IgD-negative memory B cell (primary cell): ENCODE measurements at regions not wholly inside any gene's neighbourhood (a gene's known extent, or its start where the extent isn't known, plus 50 kb on each side); places are given as distances from the start of the nearest gene placed in this dataset.

Experiments
- H3K27ac Mint-ChIP-seq, 3 donors: one replicate each; pipeline ENCODE4 v1.8.0; 2020 to 2022; ENCODE audit warnings: mild to moderate bottlenecking in 3 of 3, mixed read lengths in 3 of 3, moderate library complexity in 1 of 3
- H3K27me3 Mint-ChIP-seq: one replicate; pipeline ENCODE4 v1.8.0; 2021; ENCODE audit warnings: mixed read lengths
- H3K36me3 Mint-ChIP-seq: one replicate; pipeline ENCODE4 v1.8.0; 2020; ENCODE audit warnings: mild to moderate bottlenecking, mixed read lengths
- H3K4me1 Mint-ChIP-seq, 3 donors: one replicate each; pipeline ENCODE4 v1.8.0; 2020 to 2022; ENCODE audit warnings: mixed read lengths in 3 of 3, mild to moderate bottlenecking in 1 of 3
- H3K4me3 Mint-ChIP-seq, 4 donors: one replicate each; pipeline ENCODE4 v1.8.0; 2020 to 2022; ENCODE audit warnings: mild to moderate bottlenecking in 4 of 4, mixed read lengths in 4 of 4, moderate library complexity in 3 of 4
- H3K9me3 Mint-ChIP-seq, 3 donors: one replicate each; pipeline ENCODE4 v1.8.0; 2020 to 2021; ENCODE audit warnings: mixed read lengths in 3 of 3, mild to moderate bottlenecking in 1 of 3

DNA sequence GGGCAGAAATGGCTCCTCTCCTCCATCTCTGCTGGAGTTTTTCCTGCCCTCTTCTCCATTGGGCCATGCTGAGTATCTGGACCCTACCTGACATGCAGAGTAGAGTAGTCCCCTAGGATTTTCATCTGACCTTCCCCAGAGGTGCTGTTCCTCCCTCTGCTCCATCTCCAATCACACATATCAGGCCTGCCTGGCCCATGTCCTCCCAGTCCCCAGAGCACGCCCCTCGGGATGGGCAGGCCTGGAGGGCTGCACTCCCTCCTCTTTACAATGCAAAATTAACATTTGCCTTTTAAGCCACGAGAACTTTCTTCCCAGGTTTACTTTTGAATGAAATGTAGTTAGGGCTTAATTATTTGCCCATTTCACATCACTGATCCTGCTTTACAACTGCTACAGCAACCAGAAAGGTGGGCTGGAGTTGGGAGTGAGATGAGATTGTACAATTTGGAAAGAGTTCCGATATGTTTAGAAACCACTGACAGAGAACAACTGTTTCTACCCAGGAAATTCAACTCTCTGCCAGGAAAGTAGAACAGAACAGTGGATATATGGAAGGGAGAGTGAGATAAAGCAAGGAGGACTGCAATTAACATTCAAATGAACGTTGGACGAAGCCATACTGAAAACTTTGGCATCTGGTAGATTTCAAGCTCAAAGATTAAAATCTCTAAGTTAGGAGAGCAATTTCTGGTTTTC is 184.0 kb upstream of the HABP2 start:
- peaks cover 2% of the 10 kb centered on the region for H3K27me3 Mint-ChIP-seq
- no peaks in the 10 kb centered on the region for H3K36me3 Mint-ChIP-seq
- H3K27ac Mint-ChIP-seq = no peak overlapping the region
- H3K4me1 Mint-ChIP-seq = no peaks in the 10 kb centered on the region
- peaks cover 4 to 8% (median 5%) of the 10 kb centered on the region in 3 donors for H3K9me3 Mint-ChIP-seq
- no peak overlapping the region for H3K4me3 Mint-ChIP-seq

DNA sequence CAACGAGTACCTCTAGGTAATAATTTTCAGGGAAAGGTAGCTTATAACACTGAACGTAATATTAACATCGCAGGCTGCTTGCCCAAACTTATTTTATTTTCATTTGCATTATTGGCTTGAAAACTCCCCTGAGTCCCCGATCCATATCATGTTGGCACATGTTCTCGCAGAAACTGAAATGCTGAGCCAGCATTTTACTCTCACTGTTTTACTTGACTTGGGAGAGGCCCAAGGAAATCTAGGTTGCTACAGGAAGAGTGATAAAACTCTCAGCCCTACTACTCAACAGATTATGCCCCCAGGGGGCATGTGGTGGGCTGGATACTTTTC is 183.5 kb upstream of the HABP2 start:
- Mint-ChIP-seq H3K27me3 (peaks cover 2% of the 10 kb centered on the region), H3K27ac (no peak overlapping the region), H3K4me3 (no peak overlapping the region), H3K9me3 (peaks cover 4 to 8% (median 5%) of the 10 kb centered on the region in 3 donors), H3K36me3 (no peaks in the 10 kb centered on the region), H3K4me1 (no peaks in the 10 kb centered on the region)

DNA sequence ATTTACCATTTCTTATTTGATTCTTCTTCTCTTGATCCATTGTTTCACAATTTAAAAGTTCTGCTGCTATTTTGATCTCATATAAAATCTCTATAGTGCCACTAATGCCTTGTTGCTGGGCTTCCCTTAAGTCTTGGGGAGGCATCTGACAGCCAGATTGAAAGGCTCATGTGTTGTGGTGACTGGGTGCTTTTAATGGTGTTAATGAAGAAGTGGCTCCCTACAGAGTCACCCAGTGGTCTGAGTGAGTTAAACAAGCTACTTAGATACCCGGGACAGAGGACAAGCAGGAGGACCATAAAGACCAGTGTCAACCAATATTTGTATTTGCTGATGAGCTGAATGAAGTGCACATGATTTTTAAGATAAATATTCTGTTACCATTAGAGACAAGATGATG is 176.4 kb upstream of the HABP2 start:
- no peaks in the 10 kb centered on the region for H3K36me3 Mint-ChIP-seq
- H3K4me3 Mint-ChIP-seq = no peak overlapping the region
- H3K27ac Mint-ChIP-seq = no peak overlapping the region
- peaks cover 0 to 2% (median 0%) of the 10 kb centered on the region in 3 donors for H3K9me3 Mint-ChIP-seq
- peaks cover 6% of the 10 kb centered on the region for H3K27me3 Mint-ChIP-seq
- no peaks in the 10 kb centered on the region for H3K4me1 Mint-ChIP-seq

DNA sequence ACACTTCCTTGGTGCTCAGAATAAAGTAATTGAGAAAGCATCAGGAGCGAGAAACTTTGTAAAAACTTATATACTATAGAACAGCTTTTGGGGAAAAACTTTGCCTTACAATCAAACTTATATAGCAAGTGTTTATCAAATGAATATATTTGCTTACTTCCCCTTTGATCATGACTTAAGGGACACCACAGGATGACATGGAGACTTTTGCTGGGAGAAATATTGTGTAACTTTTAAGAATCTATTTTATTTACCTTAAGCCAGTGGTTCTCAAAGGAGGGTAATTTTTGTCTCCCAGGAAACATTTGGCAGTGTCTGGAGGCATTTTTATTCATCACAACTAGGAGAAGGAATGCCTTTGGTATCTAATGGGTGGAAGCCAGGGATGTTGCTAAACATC is 173.8 kb upstream of the HABP2 start:
- no peak overlapping the region for H3K27ac Mint-ChIP-seq

DNA sequence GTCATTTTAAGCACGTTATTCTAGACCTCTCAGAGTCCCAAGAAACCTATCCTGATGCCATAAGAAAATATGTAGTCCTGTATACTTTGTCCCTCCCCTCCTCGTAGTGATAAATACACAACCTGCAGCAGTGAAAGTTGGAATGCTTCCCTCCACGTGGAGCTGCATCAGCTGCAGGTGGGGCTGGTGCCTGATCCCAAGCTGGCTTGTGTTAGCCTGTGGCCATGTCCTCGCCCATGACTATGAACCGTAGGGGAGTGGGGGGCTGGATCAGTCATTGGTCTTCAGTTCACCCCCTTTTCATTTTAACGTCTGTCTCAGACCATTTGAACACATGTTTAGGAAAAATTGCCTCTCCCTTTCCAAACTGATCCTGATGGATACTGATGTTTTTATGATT is 171.4 kb upstream of the HABP2 start:
- H3K36me3 Mint-ChIP-seq = no peaks in the 10 kb centered on the region
- peaks cover 9% of the 10 kb centered on the region for H3K27me3 Mint-ChIP-seq
- H3K4me3 Mint-ChIP-seq = peak overlapping the region in 2 of 4 donors; percentile 82 to 85
- H3K9me3 Mint-ChIP-seq = no peaks in the 10 kb centered on the region
- no peak overlapping the region for H3K27ac Mint-ChIP-seq
- H3K4me1 Mint-ChIP-seq = peaks cover 8 to 16% (median 14%) of the 10 kb centered on the region in 3 donors

More for the DNA sequence above, 173.8 kb upstream of the HABP2 start:
- Mint-ChIP-seq H3K4me3 (no peak overlapping the region), H3K4me1 (peaks cover 2 to 16% (median 9%) of the 10 kb centered on the region in 3 donors), H3K9me3 (no peaks in the 10 kb centered on the region), H3K36me3 (no peaks in the 10 kb centered on the region), H3K27me3 (peaks cover 6% of the 10 kb centered on the region)

DNA sequence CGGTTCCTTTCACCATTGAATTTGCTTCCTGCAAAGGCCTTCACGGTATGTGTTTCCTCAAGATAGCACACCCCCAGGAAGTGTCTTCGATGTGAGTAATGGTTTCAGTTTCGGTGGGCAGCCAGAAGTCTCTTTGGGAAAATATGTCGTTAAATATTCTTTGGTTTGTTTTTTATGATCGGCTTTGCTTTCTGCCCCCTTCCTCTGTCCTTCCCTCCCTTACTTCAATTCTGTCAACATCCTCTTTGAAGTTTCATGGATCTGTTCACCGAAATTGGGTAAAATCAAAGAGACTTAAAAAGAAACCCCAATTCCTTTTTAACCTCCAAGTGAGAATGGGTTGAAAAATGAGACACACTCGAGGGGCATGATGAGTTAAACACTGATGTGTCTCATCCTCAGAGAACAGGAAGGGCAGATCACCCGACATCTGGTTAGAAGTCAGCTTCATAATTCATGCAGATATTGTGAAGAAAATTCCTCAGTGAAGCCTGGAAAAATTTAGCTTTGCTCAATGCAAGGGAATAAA is 170.8 kb upstream of the HABP2 start:
- Mint-ChIP-seq H3K27ac (peak overlapping the region in 2 of 3 donors; percentile 71 to 74), H3K36me3 (no peaks in the 10 kb centered on the region), H3K9me3 (no peaks in the 10 kb centered on the region), H3K4me3 (peak overlapping the region in 3 of 4 donors; percentile 70 to 85 (median 82)), H3K4me1 (peaks cover 8 to 16% (median 14%) of the 10 kb centered on the region in 3 donors), H3K27me3 (peaks cover 9% of the 10 kb centered on the region)

DNA sequence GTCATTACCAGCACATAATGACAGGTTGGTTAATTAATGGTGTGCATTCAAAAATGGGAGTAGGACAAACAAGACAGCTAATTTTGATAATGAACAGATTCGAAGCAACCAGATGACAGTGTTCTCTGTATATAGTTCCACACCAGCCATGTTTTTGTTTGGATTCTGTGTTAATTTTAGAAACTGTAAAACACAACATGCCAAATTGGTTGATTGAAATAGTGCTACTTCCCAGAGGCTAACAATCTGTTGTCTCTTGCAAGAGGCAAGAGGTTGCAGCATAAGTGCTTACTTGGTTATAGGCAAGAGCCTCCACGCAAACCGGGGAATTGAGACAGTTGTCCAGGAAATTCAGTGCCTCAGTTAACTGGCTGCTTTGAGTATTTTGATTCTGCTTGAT is 170.2 kb upstream of the HABP2 start:
- H3K27me3 Mint-ChIP-seq = peaks cover 9% of the 10 kb centered on the region
- H3K4me3 Mint-ChIP-seq = peak overlapping the region in 1 of 4 donors; percentile 85
- no peaks in the 10 kb centered on the region for H3K36me3 Mint-ChIP-seq
- peaks cover 8 to 16% (median 14%) of the 10 kb centered on the region in 3 donors for H3K4me1 Mint-ChIP-seq
- H3K27ac Mint-ChIP-seq = peak overlapping the region in 1 of 3 donors; percentile 71
- no peaks in the 10 kb centered on the region for H3K9me3 Mint-ChIP-seq

DNA sequence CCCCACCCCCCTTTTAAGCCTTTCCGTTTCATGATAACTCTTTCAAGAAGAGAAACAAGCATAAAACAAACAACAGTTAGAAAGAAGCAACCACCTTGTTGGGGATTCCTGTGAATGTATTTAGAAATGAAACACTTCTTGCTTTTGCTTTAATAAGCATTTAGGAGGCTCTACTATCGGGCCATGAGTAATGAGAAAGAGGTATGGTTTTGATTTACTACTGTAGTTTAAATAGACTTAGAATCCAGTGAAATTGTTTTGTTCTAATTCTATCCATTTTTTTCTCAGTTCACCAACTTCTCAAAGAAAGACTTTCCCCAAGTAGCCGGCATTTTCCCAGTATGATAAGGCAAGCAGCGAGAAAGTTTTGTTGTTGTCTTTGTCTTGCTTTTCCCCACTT is 168.7 kb upstream of the HABP2 start:
- peaks cover 11% of the 10 kb centered on the region for H3K27me3 Mint-ChIP-seq
- no peaks in the 10 kb centered on the region for H3K9me3 Mint-ChIP-seq
- no peaks in the 10 kb centered on the region for H3K36me3 Mint-ChIP-seq
- H3K4me3 Mint-ChIP-seq = peak overlapping the region in 1 of 4 donors; percentile 4
- no peak overlapping the region for H3K27ac Mint-ChIP-seq
- H3K4me1 Mint-ChIP-seq = peaks cover 8 to 16% (median 14%) of the 10 kb centered on the region in 3 donors

DNA sequence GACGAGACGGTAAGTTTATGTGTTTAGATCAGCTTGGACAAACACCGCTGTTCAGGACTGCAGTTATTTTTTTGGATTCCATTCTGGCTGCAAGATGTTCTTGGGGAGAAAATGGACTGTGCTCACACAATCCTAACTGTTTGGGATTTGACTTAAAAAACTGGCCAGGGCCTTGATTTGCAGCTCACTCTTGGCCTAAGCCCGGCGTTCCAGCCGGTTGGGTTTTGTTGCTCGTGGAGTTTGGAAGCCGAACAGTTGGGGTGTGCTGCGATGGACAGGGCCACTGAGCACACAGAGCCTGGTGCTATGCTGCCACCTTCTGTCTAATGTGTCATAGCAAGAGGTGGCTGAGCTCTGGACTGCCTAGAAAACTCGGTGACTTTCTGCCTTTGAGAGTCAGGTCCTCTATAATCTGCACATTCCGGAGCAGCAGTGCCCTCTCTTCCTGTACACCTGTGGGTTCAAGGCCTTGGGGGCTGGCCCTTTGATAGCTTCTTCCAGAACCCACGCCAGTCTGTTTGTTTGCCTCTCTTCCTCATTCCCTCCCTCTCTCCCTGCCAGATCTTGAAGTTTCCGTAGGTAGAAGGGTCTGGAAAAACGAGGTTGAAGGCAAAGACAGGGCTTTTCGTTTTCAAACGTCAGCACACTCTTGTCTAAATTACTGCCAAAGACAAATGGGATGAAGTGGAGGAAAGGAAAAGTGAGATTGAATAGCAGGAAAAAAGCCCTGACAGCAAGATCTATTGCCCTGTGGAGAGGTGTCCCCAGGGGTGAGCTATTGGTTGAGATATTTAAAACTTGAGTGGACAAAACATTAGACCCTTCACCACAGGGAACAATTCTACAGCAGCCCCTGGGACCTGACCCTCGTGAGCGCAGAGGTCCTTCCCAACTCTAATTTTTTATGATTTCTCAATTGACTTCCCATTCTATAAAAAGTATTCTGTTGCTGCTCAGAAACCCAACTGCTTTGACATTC is 167.5 kb upstream of the HABP2 start:
- H3K36me3 Mint-ChIP-seq = no peaks in the 10 kb centered on the region
- peaks cover 8 to 16% (median 14%) of the 10 kb centered on the region in 3 donors for H3K4me1 Mint-ChIP-seq
- H3K27ac Mint-ChIP-seq = no peak overlapping the region
- peak overlapping the region in 1 of 4 donors; percentile 57 for H3K4me3 Mint-ChIP-seq
- H3K9me3 Mint-ChIP-seq = no peaks in the 10 kb centered on the region
- peaks cover 9% of the 10 kb centered on the region for H3K27me3 Mint-ChIP-seq

DNA sequence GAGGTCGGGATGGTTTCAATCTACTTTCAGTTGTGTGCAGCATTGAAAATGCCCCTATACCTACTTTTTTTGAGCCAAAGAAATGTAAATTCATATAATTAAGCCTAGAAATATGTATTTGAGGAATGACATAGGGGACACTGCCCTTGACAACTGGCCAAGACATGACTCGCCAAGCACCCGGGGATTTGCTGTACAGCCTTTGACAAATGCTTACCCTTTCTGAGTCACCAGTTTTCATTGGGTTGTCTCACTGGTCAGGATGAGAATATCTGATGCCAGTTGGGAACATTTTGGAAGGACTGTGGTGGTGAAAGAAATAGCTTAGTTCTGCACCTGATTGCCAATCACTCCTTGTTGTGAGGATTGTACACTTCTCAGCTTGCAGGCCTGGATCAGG is 166.8 kb upstream of the HABP2 start:
- H3K9me3 Mint-ChIP-seq = no peaks in the 10 kb centered on the region
- no peaks in the 10 kb centered on the region for H3K36me3 Mint-ChIP-seq
- no peak overlapping the region for H3K27ac Mint-ChIP-seq
- H3K27me3 Mint-ChIP-seq = peaks cover 9% of the 10 kb centered on the region
- no peak overlapping the region for H3K4me3 Mint-ChIP-seq
- H3K4me1 Mint-ChIP-seq = peaks cover 8 to 16% (median 14%) of the 10 kb centered on the region in 3 donors

DNA sequence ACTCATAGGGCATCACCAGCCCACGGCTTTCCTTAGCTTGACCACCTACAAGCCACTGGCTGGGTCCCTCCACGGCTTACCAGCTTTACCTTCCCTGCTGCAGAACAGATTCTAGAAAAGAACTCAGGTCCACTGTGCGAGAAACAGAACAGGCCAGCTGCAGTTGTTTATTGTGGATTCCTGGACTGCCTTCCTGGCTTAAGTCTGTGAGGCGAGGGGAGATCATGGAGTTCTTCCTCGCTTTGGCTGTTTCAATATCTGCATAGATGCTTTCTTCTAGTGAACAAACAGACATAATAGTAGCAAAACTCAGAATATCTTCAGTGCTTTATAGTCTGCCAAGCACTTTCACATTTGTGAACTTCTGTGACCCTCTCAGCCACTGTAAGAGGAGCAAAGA is 162.9 kb upstream of the HABP2 start:
- Mint-ChIP-seq H3K4me1 (peaks cover 0 to 5% (median 1%) of the 10 kb centered on the region in 3 donors), H3K9me3 (peaks cover 0 to 5% (median 0%) of the 10 kb centered on the region in 3 donors)

DNA sequence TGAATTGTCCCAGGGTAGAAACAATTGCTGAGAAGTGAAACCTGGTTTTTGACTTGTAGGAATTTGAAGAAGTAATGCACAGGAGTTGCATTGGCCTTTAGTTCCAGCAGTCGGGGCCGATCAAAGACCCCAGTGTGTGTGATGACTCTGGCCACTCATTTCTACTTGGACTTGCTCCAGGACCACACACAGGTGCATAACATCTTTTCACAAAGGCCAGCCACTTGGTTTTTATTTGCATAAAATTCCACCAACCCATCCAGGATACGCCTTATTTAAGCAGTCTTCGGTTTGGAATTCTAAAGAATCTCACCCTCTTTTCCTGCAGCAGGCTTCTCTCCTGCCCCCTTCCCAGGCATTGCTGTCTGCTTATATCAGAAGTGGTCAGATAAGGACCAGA is 162.0 kb upstream of the HABP2 start:
- Mint-ChIP-seq H3K27me3 (peaks cover 5% of the 10 kb centered on the region), H3K4me3 (no peak overlapping the region), H3K27ac (no peak overlapping the region), H3K36me3 (no peaks in the 10 kb centered on the region), H3K4me1 (peaks cover 0 to 3% (median 0%) of the 10 kb centered on the region in 3 donors), H3K9me3 (peaks cover 0 to 13% (median 0%) of the 10 kb centered on the region in 3 donors)

More for the DNA sequence above, 162.9 kb upstream of the HABP2 start:
- Mint-ChIP-seq H3K36me3 (no peaks in the 10 kb centered on the region), H3K4me3 (no peak overlapping the region), H3K27ac (no peak overlapping the region), H3K27me3 (peaks cover 5% of the 10 kb centered on the region)

DNA sequence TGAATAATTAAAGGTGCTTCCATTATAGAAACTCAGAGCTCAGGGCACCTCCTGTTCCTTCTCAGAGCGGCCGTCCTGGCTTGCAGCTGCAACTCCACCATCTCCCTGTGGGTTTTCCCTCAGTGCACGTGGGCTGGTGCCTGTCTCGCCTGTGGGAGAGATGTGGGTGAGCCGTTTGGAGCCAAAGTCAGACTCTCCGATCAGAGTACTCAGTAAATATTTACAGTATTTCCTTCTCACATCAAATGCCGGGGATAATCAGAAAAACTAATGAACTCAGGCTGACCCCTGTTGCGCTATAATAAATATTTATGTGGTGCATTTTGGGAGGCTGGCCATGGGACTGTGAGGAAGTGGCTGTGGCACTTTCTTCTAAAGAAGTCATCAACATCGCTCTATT is 155.8 kb upstream of the HABP2 start:
- peaks cover 0 to 13% (median 0%) of the 10 kb centered on the region in 3 donors for H3K9me3 Mint-ChIP-seq
- H3K27me3 Mint-ChIP-seq = no peaks in the 10 kb centered on the region
- H3K27ac Mint-ChIP-seq = no peak overlapping the region
- H3K4me3 Mint-ChIP-seq = no peak overlapping the region
- H3K36me3 Mint-ChIP-seq = no peaks in the 10 kb centered on the region
- no peaks in the 10 kb centered on the region for H3K4me1 Mint-ChIP-seq

DNA sequence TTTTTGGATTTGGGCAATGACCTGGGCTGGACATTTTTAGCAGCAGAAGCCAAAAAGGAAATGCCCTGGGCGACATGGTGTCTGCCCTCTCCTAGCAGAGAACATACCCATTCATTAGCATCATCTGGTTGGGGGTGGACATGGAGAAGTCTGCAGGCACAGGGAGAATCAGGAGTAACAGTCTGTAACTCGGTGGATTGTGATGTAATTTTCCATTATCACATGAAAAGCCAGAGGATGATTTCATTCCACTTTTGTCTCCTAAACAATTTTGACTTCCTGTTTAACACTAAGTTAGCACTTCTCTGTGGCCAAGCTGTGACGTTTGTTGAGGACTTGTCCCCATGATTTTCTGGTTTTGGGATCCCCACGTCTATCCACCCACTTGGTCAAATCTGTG is 153.8 kb upstream of the HABP2 start:
- Mint-ChIP-seq H3K27me3 (no peaks in the 10 kb centered on the region), H3K4me1 (no peaks in the 10 kb centered on the region), H3K36me3 (peaks cover 1% of the 10 kb centered on the region), H3K27ac (no peak overlapping the region), H3K9me3 (peaks cover 0 to 13% (median 0%) of the 10 kb centered on the region in 3 donors), H3K4me3 (no peak overlapping the region)

DNA sequence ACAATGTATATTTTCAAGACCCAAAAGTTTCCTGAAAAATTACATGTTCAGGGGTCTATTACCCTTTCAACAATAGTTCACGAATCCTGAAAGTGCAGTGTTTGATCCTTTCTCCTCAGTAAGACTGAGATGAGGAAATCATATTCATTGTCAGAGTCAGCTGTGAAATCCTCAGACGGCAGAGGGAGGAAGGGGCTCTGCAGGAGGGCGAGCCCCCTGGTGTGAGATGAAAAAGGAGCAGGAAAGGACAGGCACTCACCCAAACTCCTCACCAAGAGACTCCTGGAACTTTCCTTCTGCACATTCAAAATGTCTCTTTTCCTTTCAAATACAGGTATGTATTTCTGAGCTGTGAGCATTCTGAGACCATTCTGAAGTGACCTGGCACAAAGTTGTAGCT is 150.3 kb upstream of the HABP2 start:
- no peak overlapping the region for H3K4me3 Mint-ChIP-seq
- peaks cover 1% of the 10 kb centered on the region for H3K36me3 Mint-ChIP-seq
- H3K27ac Mint-ChIP-seq = no peak overlapping the region
- no peaks in the 10 kb centered on the region for H3K4me1 Mint-ChIP-seq
- no peaks in the 10 kb centered on the region for H3K9me3 Mint-ChIP-seq
- peaks cover 2% of the 10 kb centered on the region for H3K27me3 Mint-ChIP-seq
